HG03039 (cell line): ENCODE measurements at regions not wholly inside any gene's neighbourhood (a gene's known extent, or its start where the extent isn't known, plus 50 kb on each side); places are given as distances from the start of the nearest gene placed in this dataset.

Experiments
- ATAC-seq: cut with Tn5 transposase; IDR thresholded peaks from one replicate; pipeline ENCODE4 v1.9.1; 2021; ENCODE audit warnings: mild to moderate bottlenecking, moderate library complexity; ENCODE audit not compliant: unreplicated experiment

DNA sequence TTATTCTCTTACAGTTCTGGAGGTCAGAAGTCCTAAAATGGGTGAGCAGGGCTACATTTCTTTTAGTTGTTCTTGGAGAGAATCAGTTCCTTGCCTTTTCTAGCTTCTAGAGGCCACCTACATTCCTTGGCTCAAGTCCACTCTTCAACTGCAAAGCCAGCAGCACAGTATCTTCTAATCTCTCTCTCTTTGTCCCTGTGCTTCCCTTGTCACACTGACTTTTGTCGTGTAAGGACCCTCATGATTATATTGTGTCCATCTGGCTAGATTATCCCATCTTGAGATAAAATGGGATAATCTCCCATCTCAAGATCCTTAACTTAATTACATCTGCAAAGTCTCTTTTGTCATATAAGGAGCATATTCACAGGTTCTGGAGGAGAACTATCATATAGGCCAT lies 359.0 kb downstream of the ADRA2A start:
- ATAC-seq: no peak

DNA sequence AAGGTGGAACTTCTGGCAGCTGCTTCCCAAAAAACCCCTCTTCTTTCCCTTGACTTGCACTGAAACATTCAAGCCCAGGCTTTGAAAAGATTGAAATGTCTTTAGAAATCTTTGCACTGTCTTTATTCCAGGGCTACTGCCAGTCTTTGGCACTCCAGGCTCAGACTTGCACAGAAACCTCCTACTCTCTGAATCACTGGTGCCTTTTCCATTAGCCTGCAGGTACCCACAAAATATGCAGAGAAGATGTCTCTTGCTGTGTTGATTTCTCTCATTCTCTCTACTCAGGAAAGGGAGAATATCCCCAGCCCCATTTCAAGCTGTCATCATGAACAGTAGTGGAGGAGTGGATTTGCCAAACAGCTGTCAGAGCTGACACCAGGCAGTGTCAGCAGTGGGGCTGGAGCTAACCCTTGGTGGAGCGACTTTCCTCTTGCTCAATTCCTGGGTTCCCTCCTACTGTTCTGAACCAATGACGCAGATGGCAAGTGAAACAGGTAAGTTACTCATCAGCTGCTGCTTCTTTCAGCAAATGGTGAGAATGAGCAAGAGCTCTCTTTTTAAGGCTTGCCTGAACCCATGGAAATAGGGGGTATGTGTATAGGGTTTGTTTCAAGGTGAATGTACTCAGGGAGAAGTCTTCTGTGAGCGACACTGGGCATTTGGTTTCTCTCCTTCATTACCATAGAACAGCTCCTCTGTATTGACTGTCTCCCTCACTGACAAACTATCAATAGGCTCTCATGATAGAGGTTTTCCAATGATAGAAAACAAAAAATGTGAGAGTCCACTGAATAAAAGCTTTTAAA lies 362.4 kb downstream of the ADRA2A start:
- no peak for ATAC-seq

DNA sequence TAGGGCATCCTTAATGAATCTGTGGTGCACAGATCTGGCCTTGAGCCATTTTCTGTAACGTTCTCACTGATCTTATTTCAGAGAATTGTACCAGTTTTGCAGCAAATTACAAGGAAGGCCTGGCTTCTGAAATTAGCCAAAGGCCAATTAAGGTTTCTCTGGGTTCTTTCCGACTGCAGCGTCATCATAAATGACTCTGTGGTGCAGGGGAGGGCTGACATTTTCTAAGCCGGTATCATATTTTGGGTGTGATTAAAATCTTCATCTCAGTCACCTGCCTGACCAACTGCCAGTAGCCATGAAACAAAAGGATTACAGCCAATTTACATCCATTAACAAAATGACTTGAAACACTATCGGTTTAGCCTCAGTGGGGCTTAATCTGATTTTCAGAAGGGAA lies 363.7 kb downstream of the ADRA2A start:
- no peak for ATAC-seq

DNA sequence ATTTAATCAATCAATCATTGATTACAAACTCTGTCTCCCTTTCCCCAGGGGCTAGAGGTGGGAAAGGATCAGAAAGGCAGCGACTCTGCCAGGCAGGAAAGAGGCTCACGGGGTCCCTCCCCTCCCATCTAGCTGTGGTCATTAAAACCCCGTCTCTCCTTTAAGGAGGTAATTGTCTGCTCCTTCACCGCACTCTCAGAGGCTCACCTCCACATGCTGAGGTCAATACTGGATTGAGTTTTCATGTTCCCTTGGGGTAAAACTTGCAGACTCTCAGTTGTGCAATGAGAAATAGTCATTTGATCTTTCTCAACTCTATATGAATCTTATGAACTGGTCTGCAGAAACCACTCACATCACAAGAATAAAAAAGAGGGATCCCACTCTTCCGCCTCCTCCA lies 368.8 kb downstream of the ADRA2A start:
- ATAC-seq: no peak

DNA sequence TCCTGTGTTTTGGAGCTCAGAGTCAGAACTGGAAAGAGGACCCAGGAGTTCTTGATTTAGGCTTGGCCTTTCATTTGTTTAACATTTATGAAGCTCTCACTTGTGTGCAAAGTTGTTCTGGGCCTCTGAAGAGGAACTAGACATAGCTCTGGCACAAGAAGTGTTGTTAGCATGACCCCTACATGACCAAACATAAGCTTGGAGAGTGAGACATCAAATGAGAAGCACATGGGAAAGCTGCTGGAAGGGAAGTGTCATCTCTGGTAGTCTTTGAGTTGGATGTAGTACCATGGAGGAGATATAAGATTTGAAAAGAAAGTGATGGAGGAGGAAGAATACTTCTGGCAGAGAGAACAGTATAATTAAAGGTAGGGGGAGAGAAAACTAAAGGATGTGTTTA lies 370.1 kb downstream of the ADRA2A start:
- ATAC-seq: no peak

DNA sequence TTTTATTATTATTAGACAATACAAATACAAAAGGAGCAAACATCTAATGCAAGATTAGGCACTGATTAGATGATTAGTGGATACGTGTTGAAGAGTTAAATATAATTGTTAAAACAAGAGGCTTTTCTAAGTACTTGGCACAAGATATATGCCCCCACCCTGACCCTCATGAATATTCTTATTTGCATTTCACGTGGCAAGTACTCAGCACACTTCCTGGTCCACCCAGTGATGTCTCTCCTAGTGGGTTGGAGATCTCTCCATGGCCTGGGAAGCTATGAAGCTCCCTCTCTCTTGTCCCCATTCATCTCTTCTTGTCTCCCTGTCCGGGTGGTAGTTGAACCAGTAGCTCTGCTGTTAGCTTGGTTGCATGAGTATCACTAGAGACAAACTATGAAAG lies 375.3 kb downstream of the ADRA2A start:
- ATAC-seq: no peak

DNA sequence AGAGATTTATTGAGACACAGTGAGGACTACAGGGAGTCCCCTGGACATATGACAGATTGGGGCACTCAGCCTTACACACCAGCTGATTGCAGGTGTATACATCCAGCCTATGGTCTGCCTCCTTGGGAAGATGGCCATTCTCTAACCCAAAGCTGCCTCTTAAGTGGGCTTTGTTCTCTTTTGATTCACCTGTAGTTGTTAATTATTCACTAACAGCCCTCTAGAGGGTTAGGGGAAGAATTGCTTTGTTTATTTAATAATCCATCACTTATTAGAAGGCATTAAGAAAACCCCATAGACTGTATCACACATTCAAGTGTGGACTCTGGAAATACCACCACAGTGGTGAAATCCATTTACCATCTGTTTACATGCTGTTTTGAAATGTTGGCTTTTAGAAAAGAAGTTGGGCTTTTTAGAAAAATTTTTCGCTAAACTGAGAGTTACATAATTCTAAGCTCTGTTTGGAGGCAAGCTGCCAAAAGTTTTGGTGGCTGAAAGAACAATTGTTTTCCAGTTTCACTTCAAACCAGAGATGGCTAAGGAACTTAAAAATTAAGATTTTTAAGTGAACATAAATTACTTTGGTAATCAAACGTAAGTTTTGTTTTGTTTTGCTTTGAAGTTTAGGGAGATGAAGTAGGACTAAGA lies 379.1 kb downstream of the ADRA2A start:
- no peak for ATAC-seq

DNA sequence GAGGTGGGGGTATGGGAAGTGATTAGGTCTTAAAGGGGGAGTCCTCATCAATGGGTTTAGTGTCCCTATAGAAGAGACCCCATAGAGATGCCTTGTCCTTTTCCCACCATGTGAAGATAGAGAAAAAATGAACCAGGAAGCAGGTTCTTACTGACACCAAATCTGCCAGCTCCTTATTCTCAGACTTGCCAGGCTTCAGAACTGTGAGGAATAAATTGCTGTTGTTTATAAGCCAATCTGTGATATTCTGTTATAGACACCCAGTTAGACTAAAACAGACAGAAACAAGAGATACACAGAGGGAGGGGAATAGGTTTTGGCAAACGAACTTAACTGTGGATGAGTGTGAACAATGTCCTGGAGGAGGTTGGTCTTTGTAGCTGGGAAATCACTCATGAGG lies 381.4 kb downstream of the ADRA2A start:
- no peak for ATAC-seq

DNA sequence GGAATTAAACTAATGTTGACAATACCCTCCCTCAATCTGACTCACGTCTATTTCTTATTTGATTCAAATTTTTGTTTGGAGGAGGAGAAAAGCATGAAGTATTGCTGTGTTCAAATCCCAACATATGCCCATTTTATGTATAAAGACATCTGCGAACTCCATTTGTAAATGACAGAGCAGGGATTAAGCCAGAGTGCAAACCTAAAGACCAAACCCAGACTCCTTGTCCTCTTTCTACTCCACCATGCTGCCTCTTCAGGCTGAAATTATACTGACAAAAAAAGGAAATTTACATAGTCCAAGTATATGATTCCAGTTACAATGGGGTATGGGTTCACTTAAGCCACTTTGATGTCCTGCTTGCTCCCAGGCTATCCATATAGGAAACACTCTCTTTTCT lies 383.1 kb downstream of the ADRA2A start:
- no peak for ATAC-seq

DNA sequence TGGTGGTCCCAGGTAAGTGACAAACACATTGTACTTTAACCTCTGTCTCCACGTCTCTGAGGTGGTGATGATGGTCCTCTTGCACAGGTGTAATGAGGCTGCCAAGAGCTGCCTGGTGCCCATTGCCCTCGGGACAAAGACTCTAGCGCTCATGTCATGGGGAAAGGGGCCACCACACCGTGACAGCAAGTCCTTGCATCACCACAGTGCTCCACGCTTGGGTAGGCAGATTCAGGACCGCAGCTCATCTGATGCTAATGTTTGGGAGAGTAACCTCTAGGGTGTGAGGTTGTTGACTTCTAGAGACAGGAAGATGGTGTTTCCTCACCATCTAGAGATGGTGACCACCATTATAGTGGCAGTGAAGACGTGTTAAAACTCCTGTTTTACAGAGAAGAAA lies 395.6 kb downstream of the ADRA2A start:
- no peak for ATAC-seq

DNA sequence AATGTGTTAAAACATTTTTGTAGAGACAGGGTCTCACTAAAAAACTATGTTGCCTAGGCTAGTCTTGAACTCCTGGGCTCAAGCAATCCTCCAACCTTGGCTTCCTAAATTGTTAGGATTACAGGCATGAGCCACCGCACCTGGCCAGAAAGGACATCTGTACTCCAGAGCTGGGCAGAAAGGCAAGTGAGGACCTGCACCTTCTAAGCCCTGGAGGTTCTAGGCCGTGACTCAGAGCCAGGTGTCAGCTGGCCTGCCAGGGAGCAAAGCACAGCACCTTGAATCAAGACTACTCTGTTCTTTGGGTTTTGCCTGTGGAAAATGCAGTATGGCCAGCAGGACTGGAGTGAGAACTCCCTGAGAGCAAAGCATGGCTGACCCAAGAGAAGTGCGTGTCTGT lies 396.5 kb downstream of the ADRA2A start:
- ATAC-seq: no peak

DNA sequence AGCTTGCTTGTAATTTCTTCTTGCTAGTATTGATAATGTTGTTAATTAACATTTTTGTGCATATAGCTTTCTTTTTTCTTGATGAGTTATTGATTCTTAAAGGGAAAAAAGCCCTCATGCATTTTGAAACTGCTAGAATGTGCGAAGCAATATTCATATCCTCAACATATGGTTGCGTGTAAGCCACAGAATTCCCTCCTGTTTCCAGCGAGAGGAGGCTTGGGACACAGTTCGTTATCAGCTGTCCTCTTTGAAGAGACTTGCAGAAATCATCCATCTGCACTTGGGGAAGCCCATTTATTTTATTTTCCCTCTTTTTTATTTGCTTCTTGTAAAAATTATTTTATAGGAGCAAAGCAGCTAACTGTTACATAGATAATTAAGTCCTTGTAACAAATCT lies 398.0 kb downstream of the ADRA2A start:
- ATAC-seq: no peak

DNA sequence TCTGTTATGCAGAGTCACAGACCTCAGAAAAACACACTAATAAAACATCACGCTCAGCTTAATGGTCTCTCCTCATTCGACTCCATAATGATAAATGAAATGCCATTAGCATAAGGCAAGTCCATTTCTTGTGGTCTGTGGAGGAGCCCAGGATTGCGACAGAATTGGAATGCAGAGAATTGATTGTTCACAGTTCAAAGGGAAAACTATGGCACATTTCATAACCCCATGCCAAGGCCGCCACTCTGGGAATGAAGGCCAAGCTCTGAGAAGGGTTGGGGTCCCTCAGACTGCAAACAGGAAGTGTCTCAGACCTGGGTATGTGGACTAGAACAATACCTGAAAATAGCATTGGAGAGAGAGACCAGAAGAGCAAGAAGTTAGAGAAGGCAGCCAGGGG lies 398.9 kb downstream of the ADRA2A start:
- no peak for ATAC-seq

DNA sequence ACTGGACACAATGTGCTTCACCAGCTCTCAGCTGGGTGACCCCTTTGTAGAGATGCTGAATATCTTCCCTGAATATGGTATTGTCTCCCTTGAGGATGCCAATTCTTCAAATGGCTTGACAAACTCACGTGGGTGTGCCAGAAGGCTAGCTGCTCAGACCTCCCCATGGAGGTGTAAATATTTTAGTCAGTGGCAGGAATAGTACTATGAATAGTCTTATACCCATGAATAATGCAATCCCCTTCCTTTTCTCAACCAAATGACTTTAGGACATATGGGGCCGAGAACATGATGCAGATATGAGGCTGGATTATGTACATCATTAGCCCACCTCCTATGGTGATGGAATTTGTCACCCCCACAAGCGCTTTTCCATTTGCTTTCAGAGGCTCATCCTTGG lies 401.8 kb downstream of the ADRA2A start:
- no peak for ATAC-seq

DNA sequence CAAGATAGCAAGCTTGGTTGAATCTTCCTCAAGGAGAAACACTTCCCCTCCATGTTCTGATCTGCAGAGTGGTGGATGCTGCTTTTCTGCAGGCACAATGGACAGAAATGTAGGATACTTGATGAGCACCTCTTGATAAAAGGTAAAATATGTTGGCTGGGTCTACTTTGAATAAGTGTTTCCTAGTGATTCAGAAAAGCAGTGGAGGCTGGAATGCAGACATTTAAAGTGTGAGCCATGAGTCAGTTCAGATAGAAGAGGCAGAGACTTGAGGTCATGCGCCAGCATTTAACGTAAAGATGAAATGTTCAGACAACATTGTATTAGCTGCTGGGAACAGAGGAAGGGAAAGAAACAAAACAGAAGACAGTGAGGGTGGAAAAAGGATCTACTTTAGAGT lies 403.1 kb downstream of the ADRA2A start:
- no peak for ATAC-seq

DNA sequence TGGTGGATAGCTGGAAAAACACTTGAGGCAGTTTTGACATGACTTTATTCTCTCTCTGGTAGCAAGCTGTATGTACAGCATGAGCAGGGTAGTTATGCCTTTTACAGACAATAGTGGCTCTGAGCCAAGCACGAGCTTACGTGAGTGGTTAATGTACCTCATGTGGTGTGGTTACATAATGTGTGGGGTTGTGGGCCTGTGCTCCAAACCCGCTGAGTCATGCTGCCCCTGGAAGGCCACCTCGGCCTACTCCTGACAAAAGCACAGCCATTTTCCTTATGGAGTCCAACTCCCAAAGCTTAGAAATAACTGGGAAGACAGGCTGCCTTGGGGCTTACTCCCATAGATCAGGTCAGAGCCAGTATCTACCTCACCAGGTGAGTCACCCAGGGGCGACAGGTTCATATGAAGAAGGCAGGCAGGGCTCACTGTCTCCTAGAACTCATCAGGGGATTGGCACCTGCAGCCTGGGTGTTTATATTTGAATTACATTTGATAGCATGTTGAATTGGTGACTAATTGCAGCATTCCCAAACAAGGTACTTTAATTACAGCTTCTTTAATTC lies 404.5 kb downstream of the ADRA2A start:
- no peak for ATAC-seq

DNA sequence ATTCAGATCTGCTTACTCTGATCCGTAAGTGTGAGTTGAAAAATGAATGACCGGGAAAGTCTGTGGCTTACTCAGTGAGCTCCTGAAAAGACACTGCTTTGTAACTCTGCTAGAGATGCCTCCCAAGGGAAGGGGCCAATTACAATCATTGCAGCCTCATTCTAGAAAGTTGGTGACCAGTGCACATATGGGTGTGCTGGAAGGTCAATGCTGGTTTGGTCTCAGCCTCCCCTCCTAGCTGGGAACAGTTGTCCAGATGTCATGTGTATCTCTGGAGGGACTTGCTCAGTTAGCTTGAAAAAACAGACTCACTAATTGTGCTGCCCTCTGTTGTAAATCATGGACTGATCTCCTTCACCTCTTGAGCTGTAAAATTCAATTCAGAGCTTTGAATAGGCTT lies 405.0 kb downstream of the ADRA2A start:
- no peak for ATAC-seq

DNA sequence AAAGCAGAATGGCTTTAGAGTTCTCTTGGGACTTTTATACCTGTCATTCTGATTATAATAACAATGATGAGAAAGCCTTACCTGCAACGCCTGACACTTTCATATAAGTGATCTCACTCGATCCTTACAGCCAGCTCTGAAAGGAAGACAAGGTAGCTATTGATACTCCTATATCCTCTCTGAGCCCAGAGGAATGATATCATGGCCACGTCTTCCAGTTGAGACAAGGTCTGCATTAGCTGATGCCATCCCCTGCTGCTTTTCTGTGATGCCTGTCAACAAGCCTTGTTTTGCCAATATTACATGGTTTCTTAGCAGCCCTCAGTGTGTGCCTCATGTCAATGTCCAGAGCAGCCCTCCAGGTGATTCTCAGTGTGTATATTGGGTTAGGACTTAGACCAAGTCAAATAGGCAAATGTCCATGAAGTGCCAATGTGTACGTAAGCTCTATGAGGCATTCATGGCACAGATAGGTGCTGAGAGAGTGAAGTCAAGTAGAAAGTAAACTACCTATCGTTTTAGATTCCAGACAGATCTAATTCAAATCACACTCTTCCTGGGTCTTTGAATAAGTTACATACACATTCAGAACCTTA lies 405.9 kb downstream of the ADRA2A start:
- no peak for ATAC-seq

DNA sequence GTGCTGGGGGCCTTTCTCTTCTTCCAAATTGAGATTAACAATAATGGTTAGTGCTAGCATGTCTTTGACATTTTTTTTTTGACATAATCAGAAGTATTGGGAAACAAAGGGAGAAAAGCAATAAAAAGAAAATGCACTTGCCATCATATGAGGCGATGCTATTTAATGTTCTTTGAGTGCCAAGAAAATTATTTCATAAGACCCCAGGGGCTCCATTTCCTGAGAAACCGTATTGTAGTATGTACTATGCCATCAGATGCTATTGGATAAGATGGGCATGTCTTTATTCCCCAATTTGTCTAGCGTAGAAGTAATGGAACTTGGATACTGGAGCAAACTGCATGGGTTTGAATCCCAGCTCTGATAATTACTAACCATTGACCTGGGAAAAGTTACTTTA lies 408.9 kb downstream of the ADRA2A start:
- ATAC-seq: no peak

DNA sequence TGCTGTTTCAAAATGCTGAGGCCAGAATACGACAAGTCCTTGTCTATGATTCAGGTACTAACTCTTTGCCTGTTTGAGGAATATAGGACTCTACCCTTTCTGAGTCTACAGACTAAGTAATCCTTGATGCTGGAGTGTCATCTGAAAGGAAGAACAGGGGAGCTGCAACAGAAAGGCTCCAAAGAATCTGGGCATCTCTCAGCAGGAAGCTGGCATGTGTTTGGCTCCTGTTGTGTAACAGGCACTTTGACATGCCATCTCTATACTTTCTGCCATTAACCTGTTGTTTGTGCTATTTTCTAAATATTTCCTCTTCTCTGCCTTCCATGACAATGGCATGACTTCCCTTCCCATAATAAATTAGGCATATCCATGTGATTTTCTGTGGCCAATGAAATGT lies 409.5 kb downstream of the ADRA2A start:
- no peak for ATAC-seq

DNA sequence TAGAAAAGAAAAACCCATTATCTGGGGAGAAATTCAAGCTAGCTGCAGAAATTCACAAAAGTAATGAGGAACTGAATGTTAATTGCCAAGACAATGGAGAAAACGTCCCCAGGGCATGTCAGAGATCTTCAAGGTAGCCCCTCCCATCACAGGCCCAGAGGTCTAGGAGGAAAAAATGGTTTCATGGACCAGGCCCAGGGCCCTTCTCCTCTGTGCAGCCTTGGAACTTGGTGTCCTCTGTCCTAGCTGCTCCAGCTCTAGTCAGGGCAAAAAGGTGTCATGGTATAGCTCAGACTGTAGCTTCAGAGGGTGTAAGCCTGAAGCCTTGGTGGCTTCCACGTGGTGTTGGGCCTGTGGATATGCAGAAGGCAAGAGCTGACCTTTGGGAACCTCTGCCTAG lies 411.8 kb downstream of the ADRA2A start:
- no peak for ATAC-seq

DNA sequence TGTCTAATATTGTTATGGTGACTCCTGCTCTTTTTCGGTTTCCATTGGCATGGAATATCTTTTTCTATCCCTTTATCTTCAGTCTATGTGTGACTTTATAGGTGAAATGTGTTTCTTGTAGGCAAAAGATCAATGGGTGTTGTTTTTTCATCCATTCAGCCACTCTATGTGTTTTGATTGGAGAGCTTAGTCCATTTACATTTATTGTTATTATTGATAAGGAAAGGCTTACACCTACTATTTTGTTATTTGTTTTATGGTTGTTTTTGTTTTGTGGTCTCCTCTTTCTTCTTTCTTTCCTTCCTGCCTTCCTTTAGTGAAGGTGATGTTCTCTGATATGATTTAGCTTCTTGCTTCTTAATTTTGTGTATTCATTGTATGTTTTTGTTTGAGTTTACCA lies 414.3 kb downstream of the ADRA2A start:
- no peak for ATAC-seq
